Ovary (tissue), 7 donors: ENCODE measurements at regions not wholly inside any gene's neighbourhood (a gene's known extent, or its start where the extent isn't known, plus 50 kb on each side); places are given as distances from the start of the nearest gene placed in this dataset.
"Not testable (repeated sequence)": the region's sequence is repeated elsewhere in the genome, so short reads cannot be mapped to it uniquely, and the experiment has no call there.

Source experiments
- DNase-seq, 5 donors: peaks; one replicate each; pipeline ENCODE4 v3.0.0-alpha.2; 2019 to 2020
- H3K27ac ChIP-seq, 2 donors: fragments of 200-600 bp; one replicate each; pipeline versions ENCODE4 v1.5.1 to v1.8.0; 2019 to 2022
- H3K27me3 ChIP-seq: fragments of 200-600 bp; one replicate; pipeline ENCODE4 v1.8.0; 2022
- H3K36me3 ChIP-seq: fragments of 200-600 bp; sonication (generic); one replicate; pipeline ENCODE4 v1.5.1; 2019
- H3K4me1 ChIP-seq: one replicate; pipeline ENCODE4 v1.8.1; 2013; ENCODE audit warnings: mild to moderate bottlenecking, moderate library complexity; ENCODE audit not compliant: insufficient read depth
- H3K4me3 ChIP-seq: fragments of 200-600 bp; sonication (generic); one replicate; pipeline ENCODE4 v1.5.1; 2017
- H3K9me3 ChIP-seq, 2 donors: fragments of 200-600 bp in 1 of 2; sonication (generic) in 1 of 2; one replicate each; pipeline versions ENCODE4 v1.5.1 to v1.8.1; 2013 to 2019; ENCODE audit warnings: mild to moderate bottlenecking in 1 of 2, moderate library complexity in 1 of 2
- CTCF ChIP-seq, 3 donors: fragments of 450-650 bp in 2 of 3; fragments of 200-600 bp in 1 of 3; IDR thresholded peaks; one replicate each; pipeline versions ENCODE4 v1.5.1 to v1.8.0; 2016 to 2022; ENCODE audit warnings: antibody characterized with exemption in 3 of 3, mild to moderate bottlenecking in 1 of 3
- EP300 ChIP-seq: sonication (generic); formaldehyde crosslinking; IDR thresholded peaks from one replicate; pipeline ENCODE4 v1.6.1; 2017; ENCODE audit warnings: antibody characterized with exemption
- POLR2A ChIP-seq: fragments of 450-650 bp; IDR thresholded peaks from one replicate; pipeline ENCODE4 v1.6.1; 2017; ENCODE audit warnings: antibody characterized with exemption, mild to moderate bottlenecking, moderate library complexity
- WGBS, 3 donors: extraction: QIAGEN DNeasy Blood & Tissue Kit in 1 of 3; methylation state at CpG; one replicate each; pipeline versions ENCODE4 v1.1.5 to v1.1.7; 2013 to 2017; 5-methylcytosine and 5-hydroxymethylcytosine counted together
- intact Hi-C, 4 donors: fragments of 100-400 bp; cut with DNase I; formaldehyde crosslinking; loops; one replicate each; pipeline versions ENCODE4 v1.11.0 to v1.15.1; 2022 to 2023
- donor health status: DM: no; HTN: no; CAD: no; lungs with moderate emphysema.
- donor health status: DM: no; HTN: no; CAD: no.
- donor health status: Bipolar disorder and iron deficiency.
- donor health status: DM: no; HTN: no; CAD: no.
- donor health status: DM: yes; HTN: yes; CAD: no.

GRCh38 chr15:38996111-38996631 lies 431.6 kb upstream of the RASGRP1 start:
- 1 to 5% (median 1%) methylated on average over 3 of the region's 3 CpGs for WGBS, 3 donors
- intact Hi-C loops, result loop anchor here in 2 of 4 donors (10.0 kb wide), 2 partner anchors 399 to 589 kb away; partner anchors contain the start of gene THBS1 (in 1 of the 2)
- no peak overlapping the region for H3K4me3 ChIP-seq
- no peaks in the 10 kb centered on the region for H3K4me1 ChIP-seq
- DNase-seq, result no peak
- TF ChIP-seq EP300, result no peak
- no peak for TF ChIP-seq POLR2A
- no peak for TF ChIP-seq CTCF (IDR thresholded peaks at IDR 0.05)
- no peaks in the 10 kb centered on the region for H3K36me3 ChIP-seq
- no peaks in the 10 kb centered on the region for H3K27me3 ChIP-seq
- H3K27ac ChIP-seq, result no peak overlapping the region
- no peaks in the 10 kb centered on the region for H3K9me3 ChIP-seq

GRCh38 chr15:38997841-38998240 lies 433.2 kb upstream of the RASGRP1 start:
- H3K27ac ChIP-seq, result no peak overlapping the region
- intact Hi-C loops, result loop anchor here in 2 of 4 donors (10.0 kb wide), 2 partner anchors 397 to 587 kb away; partner anchors contain the start of gene THBS1 (in 1 of the 2)
- H3K4me1 ChIP-seq, result no peaks in the 10 kb centered on the region
- no peaks in the 10 kb centered on the region for H3K36me3 ChIP-seq
- H3K9me3 ChIP-seq, result no peaks in the 10 kb centered on the region
- 80 to 84% (median 82%) methylated on average over 1 of the region's 1 CpG for WGBS, 3 donors
- H3K4me3 ChIP-seq, result no peak overlapping the region
- TF ChIP-seq CTCF (IDR thresholded peaks at IDR 0.05) (no peak), EP300 (no peak), POLR2A (no peak)
- no peak for DNase-seq
- no peaks in the 10 kb centered on the region for H3K27me3 ChIP-seq

GRCh38 chr15:39000008-39000734 lies 435.6 kb upstream of the RASGRP1 start:
- no peak overlapping the region for H3K27ac ChIP-seq
- no peaks in the 10 kb centered on the region for H3K4me1 ChIP-seq
- H3K4me3 ChIP-seq, result no peak overlapping the region
- 93 to 98% (median 94%) methylated on average over 10 of the region's 10 CpGs for WGBS, 3 donors
- intact Hi-C loops, result no loop called here
- no peaks in the 10 kb centered on the region for H3K9me3 ChIP-seq
- TF ChIP-seq CTCF (IDR thresholded peaks at IDR 0.05), result no peak
- TF ChIP-seq POLR2A, result no peak
- no peak for TF ChIP-seq EP300
- no peaks in the 10 kb centered on the region for H3K27me3 ChIP-seq
- H3K36me3 ChIP-seq, result no peaks in the 10 kb centered on the region
- peak in 1 of 5 donors; percentile 24 for DNase-seq

- Histone ChIP-seq H3K4me1 (no peaks in the 10 kb centered on the region), H3K9me3 (no peaks in the 10 kb centered on the region), H3K27ac (no peak overlapping the region), H3K27me3 (no peaks in the 10 kb centered on the region), H3K36me3 (no peaks in the 10 kb centered on the region), H3K4me3 (no peak overlapping the region)
- intact Hi-C loops, result no loop called here
- WGBS, 3 donors, result 97 to 100% (median 100%) methylated on average over 1 of the region's 1 CpG
- DNase-seq, result no peak
- TF ChIP-seq CTCF (IDR thresholded peaks at IDR 0.05) (no peak), EP300 (no peak), POLR2A (no peak)
Observed at GRCh38 chr15:39009740-39010139, 445.1 kb upstream of the RASGRP1 start.

GRCh38 chr15:39011066-39011465 lies 446.5 kb upstream of the RASGRP1 start:
- H3K4me1 ChIP-seq, H3K9me3 ChIP-seq, DNase-seq, intact Hi-C loops, H3K27me3 ChIP-seq, H3K27ac ChIP-seq, H3K4me3 ChIP-seq, H3K36me3 ChIP-seq: not testable (repeated sequence)
- WGBS, 3 donors, result 76 to 85% (median 83%) methylated on average over 3 of the region's 3 CpGs
